HL-60 (cell line): ENCODE measurements at regions not wholly inside any gene's neighbourhood (a gene's known extent, or its start where the extent isn't known, plus 50 kb on each side); places are given as distances from the start of the nearest gene placed in this dataset.

Source experiments
- POLR2AphosphoS5 ChIP-seq: IDR thresholded peaks from 2 replicates; pipeline ENCODE4 v1.6.1; 2012; ENCODE audit warnings: low read depth
- SPI1 ChIP-seq: IDR thresholded peaks from 2 replicates; pipeline ENCODE4 v1.6.1; 2012; ENCODE audit warnings: low read depth, mild to moderate bottlenecking, borderline replicate concordance
- TF ChIP-seq, protein P1 (sequence below): IDR thresholded peaks from one replicate; pipeline ENCODE4 v1.5.1; 2011; ENCODE audit warnings: low read length, control low read depth, inconsistent platforms; ENCODE audit not compliant: insufficient read depth
- TF ChIP-seq, protein P2 (sequence below): IDR thresholded peaks from 2 replicates; pipeline ENCODE4 v1.6.1; 2012; ENCODE audit warnings: low read depth; ENCODE audit not compliant: insufficient replicate concordance

DNA sequence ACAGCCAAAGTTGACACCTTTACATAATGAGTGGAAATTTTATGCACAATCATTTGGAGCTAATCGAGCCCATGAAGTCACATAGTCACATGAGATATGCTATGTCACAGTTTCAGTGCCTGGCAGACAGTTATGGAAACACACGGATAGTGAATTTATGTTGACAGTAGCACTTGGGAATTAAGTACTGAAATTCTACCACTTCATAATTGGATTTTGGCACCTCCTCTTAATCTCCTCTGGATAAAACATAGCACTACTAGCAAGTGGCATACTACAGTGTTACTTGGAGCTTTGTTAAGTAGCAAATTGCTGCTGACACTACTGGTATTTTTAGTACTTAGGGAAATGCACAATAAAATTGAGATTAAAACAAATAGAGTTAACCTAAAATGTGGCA, 1679.4 kb downstream of the OTOL1 start:
- TF ChIP-seq, protein P1, sequence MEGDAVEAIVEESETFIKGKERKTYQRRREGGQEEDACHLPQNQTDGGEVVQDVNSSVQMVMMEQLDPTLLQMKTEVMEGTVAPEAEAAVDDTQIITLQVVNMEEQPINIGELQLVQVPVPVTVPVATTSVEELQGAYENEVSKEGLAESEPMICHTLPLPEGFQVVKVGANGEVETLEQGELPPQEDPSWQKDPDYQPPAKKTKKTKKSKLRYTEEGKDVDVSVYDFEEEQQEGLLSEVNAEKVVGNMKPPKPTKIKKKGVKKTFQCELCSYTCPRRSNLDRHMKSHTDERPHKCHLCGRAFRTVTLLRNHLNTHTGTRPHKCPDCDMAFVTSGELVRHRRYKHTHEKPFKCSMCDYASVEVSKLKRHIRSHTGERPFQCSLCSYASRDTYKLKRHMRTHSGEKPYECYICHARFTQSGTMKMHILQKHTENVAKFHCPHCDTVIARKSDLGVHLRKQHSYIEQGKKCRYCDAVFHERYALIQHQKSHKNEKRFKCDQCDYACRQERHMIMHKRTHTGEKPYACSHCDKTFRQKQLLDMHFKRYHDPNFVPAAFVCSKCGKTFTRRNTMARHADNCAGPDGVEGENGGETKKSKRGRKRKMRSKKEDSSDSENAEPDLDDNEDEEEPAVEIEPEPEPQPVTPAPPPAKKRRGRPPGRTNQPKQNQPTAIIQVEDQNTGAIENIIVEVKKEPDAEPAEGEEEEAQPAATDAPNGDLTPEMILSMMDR, result no peak
- TF ChIP-seq POLR2AphosphoS5 (no peak), SPI1 (no peak)
- TF ChIP-seq, protein P2, sequence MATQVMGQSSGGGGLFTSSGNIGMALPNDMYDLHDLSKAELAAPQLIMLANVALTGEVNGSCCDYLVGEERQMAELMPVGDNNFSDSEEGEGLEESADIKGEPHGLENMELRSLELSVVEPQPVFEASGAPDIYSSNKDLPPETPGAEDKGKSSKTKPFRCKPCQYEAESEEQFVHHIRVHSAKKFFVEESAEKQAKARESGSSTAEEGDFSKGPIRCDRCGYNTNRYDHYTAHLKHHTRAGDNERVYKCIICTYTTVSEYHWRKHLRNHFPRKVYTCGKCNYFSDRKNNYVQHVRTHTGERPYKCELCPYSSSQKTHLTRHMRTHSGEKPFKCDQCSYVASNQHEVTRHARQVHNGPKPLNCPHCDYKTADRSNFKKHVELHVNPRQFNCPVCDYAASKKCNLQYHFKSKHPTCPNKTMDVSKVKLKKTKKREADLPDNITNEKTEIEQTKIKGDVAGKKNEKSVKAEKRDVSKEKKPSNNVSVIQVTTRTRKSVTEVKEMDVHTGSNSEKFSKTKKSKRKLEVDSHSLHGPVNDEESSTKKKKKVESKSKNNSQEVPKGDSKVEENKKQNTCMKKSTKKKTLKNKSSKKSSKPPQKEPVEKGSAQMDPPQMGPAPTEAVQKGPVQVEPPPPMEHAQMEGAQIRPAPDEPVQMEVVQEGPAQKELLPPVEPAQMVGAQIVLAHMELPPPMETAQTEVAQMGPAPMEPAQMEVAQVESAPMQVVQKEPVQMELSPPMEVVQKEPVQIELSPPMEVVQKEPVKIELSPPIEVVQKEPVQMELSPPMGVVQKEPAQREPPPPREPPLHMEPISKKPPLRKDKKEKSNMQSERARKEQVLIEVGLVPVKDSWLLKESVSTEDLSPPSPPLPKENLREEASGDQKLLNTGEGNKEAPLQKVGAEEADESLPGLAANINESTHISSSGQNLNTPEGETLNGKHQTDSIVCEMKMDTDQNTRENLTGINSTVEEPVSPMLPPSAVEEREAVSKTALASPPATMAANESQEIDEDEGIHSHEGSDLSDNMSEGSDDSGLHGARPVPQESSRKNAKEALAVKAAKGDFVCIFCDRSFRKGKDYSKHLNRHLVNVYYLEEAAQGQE, result no peak
